HepG2 (cell line): ENCODE measurements at regions not wholly inside any gene's neighbourhood (a gene's known extent, or its start where the extent isn't known, plus 50 kb on each side); places are given as distances from the start of the nearest gene placed in this dataset.

Experiments
- ATAC-seq: fragments of 200-7000 bp; cut with Tn5 transposase; 3 replicates; pipeline ENCODE4 v1.9.1; 2020; ENCODE audit warnings: mild to moderate bottlenecking, moderate library complexity
- BruUV-seq: library from RNA; stranded (reverse); fragments of 400-500 nt; replicated peaks from 2 replicates; lab custom pipeline; 2021; lab: Mats Ljungman, UMichigan
- CTCF ChIA-PET: fragments of 300-600 bp; formaldehyde crosslinking; extraction: SDS; loops from one replicate; lab custom pipeline; 2021; ENCODE audit warnings: low total read pairs, inconsistent platforms, low intra/inter-chr PET ratio; lab: Yijun Ruan, JAX
- POLR2A ChIA-PET: fragments of 350-600 bp; sonication (Branson Sonifier 250); formaldehyde crosslinking; loops from one replicate; lab custom pipeline; 2020; ENCODE audit warnings: antibody characterized with exemption, inconsistent platforms; lab: Yijun Ruan, JAX
- DNase-seq: peaks from one replicate; pipeline ENCODE4 v3.0.0-alpha.2; 2015; ENCODE audit warnings: low spot score
- FAIRE-seq: peaks from 3 replicates; lab custom pipeline; 2011; peaks lifted over from hg19 to GRCh38; lab: Jason Lieb, UNC
- H2AFZ ChIP-seq: one replicate; pipeline ENCODE4 v1.6.1; 2011; ENCODE audit warnings: low read length, inconsistent platforms
- H3K27ac ChIP-seq: fragments of 300-600 bp; 3 replicates; pipeline ENCODE4 v1.8.0; 2011; ENCODE audit warnings: mixed run types, mild to moderate bottlenecking, mixed read lengths, low read length, inconsistent platforms; ENCODE audit not compliant: insufficient read depth; ENCODE audit errors: extremely low read length
- H3K27me3 ChIP-seq, 2 experiments: fragments of 200-600 bp in 1 of 2; 2 replicates in 1 of 2; 3 replicates in 1 of 2; pipeline versions ENCODE4 v1.6.0 to v1.8.0; 2011; ENCODE audit warnings: low read length in 2 of 2, mild to moderate bottlenecking in 2 of 2, moderate library complexity in 2 of 2, inconsistent platforms in 1 of 2; ENCODE audit not compliant: insufficient read depth in 2 of 2, control insufficient read depth in 1 of 2
- H3K36me3 ChIP-seq, 2 experiments: fragments of 200-600 bp in 1 of 2; replicated peaks in 1 of 2; 2 replicates in 1 of 2; 3 replicates in 1 of 2; pipeline versions ENCODE4 v1.5.1 to v1.8.0; 2011; ENCODE audit warnings: low read length in 2 of 2, inconsistent platforms in 1 of 2; ENCODE audit not compliant: insufficient read depth in 2 of 2, control insufficient read depth in 1 of 2
- H3K4me1 ChIP-seq: 2 replicates; pipeline ENCODE4 v1.5.1; 2012; ENCODE audit warnings: low read length, inconsistent platforms; ENCODE audit not compliant: insufficient read depth
- H3K4me2 ChIP-seq: 2 replicates; pipeline ENCODE4 v1.6.0; 2011; ENCODE audit warnings: low read depth, low read length, inconsistent platforms
- H3K4me3 ChIP-seq, 3 experiments: fragments of 200-600 bp in 1 of 3; sonication (generic), shearing (Covaris generic) in 1 of 3; replicated peaks in 1 of 3; 2 replicates each; pipeline ENCODE4 v1.5.1; 2011 to 2016; ENCODE audit warnings: low read length in 3 of 3, inconsistent platforms in 2 of 3, low read depth in 2 of 3, mild to moderate bottlenecking in 2 of 3, control low read depth in 1 of 3, mixed read lengths in 1 of 3; ENCODE audit not compliant: insufficient read depth in 1 of 3
- H3K79me2 ChIP-seq: one replicate; pipeline ENCODE4 v1.6.1; 2011; ENCODE audit warnings: low read length, inconsistent platforms; ENCODE audit not compliant: insufficient read depth
- H3K9ac ChIP-seq: 2 replicates; pipeline ENCODE4 v1.6.0; 2011; ENCODE audit warnings: mild to moderate bottlenecking, low read depth, low read length, inconsistent platforms; ENCODE audit not compliant: insufficient read depth
- H3K9me3 ChIP-seq: 2 replicates; pipeline ENCODE4 v1.5.1; 2012; ENCODE audit warnings: mild to moderate bottlenecking, low read length
- H4K20me1 ChIP-seq: 2 replicates; pipeline ENCODE4 v1.6.0; 2011; ENCODE audit warnings: inconsistent platforms, mild to moderate bottlenecking, low read length, moderate library complexity; ENCODE audit not compliant: insufficient read depth
- ATF5 ChIP-seq: sonication (generic); formaldehyde crosslinking; IDR thresholded peaks from 2 replicates; pipeline ENCODE4 v1.4.0; 2020; ENCODE audit warnings: mild to moderate bottlenecking, low read depth, missing genetic modification reagents
- CREBL2 ChIP-seq: sonication (generic); formaldehyde crosslinking; IDR thresholded peaks from 2 replicates; pipeline ENCODE4 v1.8.1; 2023; ENCODE audit warnings: missing genetic modification reagents, mild to moderate bottlenecking, borderline replicate concordance
- DZIP1 ChIP-seq: sonication (generic); formaldehyde crosslinking; IDR thresholded peaks from 2 replicates; pipeline ENCODE4 v1.5.0; 2020; ENCODE audit warnings: mild to moderate bottlenecking, missing genetic modification reagents
- GPBP1L1 ChIP-seq: sonication (generic); formaldehyde crosslinking; IDR thresholded peaks from 2 replicates; pipeline ENCODE4 v1.5.0; 2020; ENCODE audit warnings: mild to moderate bottlenecking, missing genetic modification reagents
- MAZ ChIP-seq, 2 experiments: sonication (generic) in 1 of 2; formaldehyde crosslinking in 1 of 2; IDR thresholded peaks; 2 replicates each; pipeline versions ENCODE4 v1.5.0 to v1.6.1; 2012 to 2020; ENCODE audit warnings: low read depth in 2 of 2, mild to moderate bottlenecking in 2 of 2, borderline replicate concordance in 1 of 2, improper control_type of control experiment in 1 of 2, low read length in 1 of 2, missing genetic modification reagents in 1 of 2, moderate library complexity in 1 of 2
- SAP130 ChIP-seq: IDR thresholded peaks from 2 replicates; pipeline ENCODE4 v1.6.1; 2016; ENCODE audit warnings: low read depth
- ZMYM3 ChIP-seq: sonication (generic); formaldehyde crosslinking; IDR thresholded peaks from 2 replicates; pipeline ENCODE4 v1.5.1; 2020; ENCODE audit warnings: mild to moderate bottlenecking, missing genetic modification reagents
- ZNF513 ChIP-seq: sonication (generic); formaldehyde crosslinking; conservative IDR thresholded peaks from 2 replicates; pipeline ENCODE4 v1.5.0; 2020; ENCODE audit warnings: missing genetic modification reagents
- ZNF674 ChIP-seq: sonication (generic); formaldehyde crosslinking; IDR thresholded peaks from 2 replicates; pipeline ENCODE4 v1.5.0; 2020; ENCODE audit warnings: low read depth, mild to moderate bottlenecking, missing genetic modification reagents
- ZNF704 ChIP-seq: sonication (generic); formaldehyde crosslinking; IDR thresholded peaks from 2 replicates; pipeline ENCODE4 v1.8.1; 2023; ENCODE audit warnings: mild to moderate bottlenecking, inconsistent platforms, moderate library complexity, missing genetic modification reagents, borderline replicate concordance
- WGBS: methylation state at CpG from one replicate; pipeline ENCODE4 v1.1.6; 2017; ENCODE audit warnings: low lambda C conversion rate; 5-methylcytosine and 5-hydroxymethylcytosine counted together
- in situ Hi-C: cut with HindIII; loops from 2 replicates; pipeline ENCODE4 v1.10.0; 2017; ENCODE audit warnings: low pct_unique_long_range_greater_than_20kb; ENCODE audit not compliant: extremely low pct_ligation_motif_present
- intact Hi-C: fragments of 100-400 bp; cut with micrococcal nuclease; formaldehyde crosslinking; loops from one replicate; pipeline ENCODE4 v1.10.0; 2022; ENCODE audit not compliant: unreplicated experiment

GRCh38 chr10:120184547-120185337, 272.3 kb upstream of the PLPP4 start (continued):
- TF ChIP-seq ZNF513 (CRISPR knock-in tag) = no peak
- TF ChIP-seq ZMYM3 (CRISPR knock-in tag) = no peak
- TF ChIP-seq GPBP1L1 (CRISPR knock-in tag) = no peak

- no peak for TF ChIP-seq DZIP1
- no peak for TF ChIP-seq ZNF674 (CRISPR knock-in tag)
- TF ChIP-seq SAP130 (CRISPR knock-in tag) = no peak
- TF ChIP-seq MAZ (IDR thresholded peaks at IDR 0.05; ENCODE audit: borderline replicate concordance, low read depth, low read length) = no peak
- no peak for TF ChIP-seq MAZ (CRISPR knock-in tag; IDR thresholded peaks at IDR 0.05; ENCODE audit: low read depth)
- TF ChIP-seq CREBL2 (CRISPR knock-in tag) = no peak
- TF ChIP-seq ATF5 = no peak
- TF ChIP-seq ZNF704 (CRISPR knock-in tag) = no peak
- Histone ChIP-seq H3K9me3 (no peaks in the 10 kb centered on the region), H3K9ac (no peak overlapping the region), H3K27me3 (peaks cover 0 to 12% of the 10 kb centered on the region in 2 experiments; a peak in 1 of 5 replicates), H4K20me1 (no peaks in the 10 kb centered on the region), H2AFZ (no peak overlapping the region), H3K79me2 (no peaks in the 10 kb centered on the region), H3K27ac (no peak overlapping the region), H3K4me3 (no peak overlapping the region), H3K4me1 (no peaks in the 10 kb centered on the region), H3K4me2 (no peak overlapping the region), H3K36me3 (no peaks in the 10 kb centered on the region)
- DNase-seq = no peak
- ChIA-PET POLR2A (no interaction called here), CTCF (no interaction called here)
- 0% methylated on average over 1 of the region's 1 CpG for WGBS
- in situ Hi-C loops (no loop called here), intact Hi-C loops (no loop called here)
- no TSS peak for BruUV-seq
- no peak for ATAC-seq
- FAIRE-seq = no peak
Observed at GRCh38 chr10:120186506-120186905, 270.5 kb upstream of the PLPP4 start.
